RWPE1 (cell line): ENCODE measurements at regions not wholly inside any gene's neighbourhood (a gene's known extent, or its start where the extent isn't known, plus 50 kb on each side); places are given as distances from the start of the nearest gene placed in this dataset.
"Not testable (repeated sequence)": the region's sequence is repeated elsewhere in the genome, so short reads cannot be mapped to it uniquely, and the experiment has no call there.

Source experiments
- CTCF ChIA-PET: fragments of 350-600 bp; sonication (Branson Sonifier 250); formaldehyde crosslinking; extraction: SDS; loops from one replicate; lab custom pipeline; 2021; lab: Yijun Ruan, JAX
- POLR2A ChIA-PET: fragments of 400-600 bp; formaldehyde crosslinking; extraction: SDS; loops from one replicate; lab custom pipeline; 2020; ENCODE audit warnings: antibody characterized with exemption; ENCODE audit not compliant: low non-redundant PET; lab: Yijun Ruan, JAX
- DNase-seq: peaks from one replicate; pipeline ENCODE4 v3.0.0; 2012; ENCODE audit warnings: low spot score
- H3K27ac ChIP-seq: fragments of 450-650 bp; 2 replicates; pipeline ENCODE4 v1.5.1; 2017
- CTCF ChIP-seq: fragments of 450-650 bp; conservative IDR thresholded peaks from 2 replicates; pipeline ENCODE4 v1.5.1; 2017; ENCODE audit warnings: low read depth, mild to moderate bottlenecking

DNA sequence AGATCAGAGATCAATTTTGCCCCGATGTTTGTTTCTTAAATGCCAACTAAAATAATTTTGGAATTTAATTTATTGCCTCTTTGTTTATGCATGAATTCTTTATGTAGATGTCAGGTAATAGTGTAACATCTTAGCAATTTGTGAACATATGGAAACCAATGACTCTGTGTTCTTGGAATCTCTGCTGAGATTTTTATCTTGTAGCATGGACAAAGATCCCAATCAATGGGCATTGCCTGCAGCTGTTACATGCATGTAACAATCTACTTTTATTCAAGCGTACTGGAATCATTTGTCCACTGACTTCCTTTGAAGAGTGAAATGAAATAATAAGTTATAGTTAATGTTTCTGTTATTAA lies 61.6 kb upstream of the ARSJ start:
- POLR2A ChIA-PET, result no interaction called here
- no peak for DNase-seq
- CTCF ChIA-PET, result no interaction called here
- no peak overlapping the region for H3K27ac ChIP-seq
- no peak for TF ChIP-seq CTCF

- CTCF ChIA-PET, result no interaction called here
These were observed 63.7 kb upstream of the ARSJ start for GRCh38 chr4:114043116-114043515.

GRCh38 chr4:114044351-114044750 lies 64.9 kb upstream of the ARSJ start:
- CTCF ChIA-PET, POLR2A ChIA-PET, H3K27ac ChIP-seq, DNase-seq: not testable (repeated sequence)

More at GRCh38 chr4:114043116-114043515, 63.7 kb upstream of the ARSJ start:
- no peak for TF ChIP-seq CTCF
- POLR2A ChIA-PET, result no interaction called here
- H3K27ac ChIP-seq, result no peak overlapping the region
- no peak for DNase-seq

DNA sequence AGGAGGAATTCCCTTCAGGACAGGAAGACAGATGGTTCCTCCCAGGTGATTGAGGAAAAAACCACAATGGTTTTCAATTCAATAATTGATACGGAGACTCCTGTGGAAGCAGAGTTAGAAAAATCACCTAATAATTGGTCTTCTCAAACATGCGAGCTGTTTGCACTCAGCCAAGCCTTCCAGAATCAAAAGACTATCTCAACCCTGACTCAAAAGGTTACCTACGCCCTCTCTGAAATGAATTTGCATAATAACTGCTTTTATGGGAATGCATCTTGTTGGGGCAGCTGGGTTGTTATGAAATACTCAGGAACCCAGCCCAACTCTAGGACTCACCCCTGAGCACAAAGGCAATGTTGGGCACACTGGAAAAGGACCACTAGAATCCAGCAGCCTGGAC lies 66.9 kb upstream of the ARSJ start:
- POLR2A ChIA-PET, result no interaction called here
- no peak for DNase-seq
- H3K27ac ChIP-seq, result no peak overlapping the region
- CTCF ChIA-PET, result no interaction called here
- TF ChIP-seq CTCF, result no peak

DNA sequence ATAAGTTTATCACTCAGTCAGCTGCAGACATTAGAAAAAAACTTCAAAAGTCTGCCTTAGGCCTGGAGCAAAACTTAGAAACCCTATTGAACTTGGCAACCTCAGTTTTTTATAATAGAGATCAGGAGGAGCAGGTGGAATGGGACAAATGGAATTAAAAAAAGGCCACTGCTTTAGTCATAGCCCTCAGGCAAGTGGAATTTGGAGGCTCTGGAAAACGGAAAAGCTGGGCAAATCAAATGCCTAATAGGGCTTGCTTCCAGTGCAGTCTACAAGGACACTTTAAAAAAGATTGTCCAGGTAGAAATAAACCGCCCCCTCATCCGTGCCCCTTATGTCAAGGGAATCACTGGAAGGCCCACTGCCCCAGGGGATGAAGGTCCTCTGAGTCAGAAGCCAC lies 68.7 kb upstream of the ARSJ start:
- H3K27ac ChIP-seq, CTCF ChIA-PET, POLR2A ChIA-PET, DNase-seq: not testable (repeated sequence)

- CTCF ChIA-PET, result no interaction called here
- no peak for DNase-seq
- no peak for TF ChIP-seq CTCF
- POLR2A ChIA-PET, result no interaction called here
- H3K27ac ChIP-seq, result no peak overlapping the region
These were observed 72.8 kb upstream of the ARSJ start for GRCh38 chr4:114052227-114052626.

- no peak for TF ChIP-seq CTCF
- ChIA-PET CTCF (no interaction called here), POLR2A (no interaction called here)
- no peak for DNase-seq
- no peak overlapping the region for H3K27ac ChIP-seq
These were observed 77.2 kb upstream of the ARSJ start for GRCh38 chr4:114056599-114056998.

DNA sequence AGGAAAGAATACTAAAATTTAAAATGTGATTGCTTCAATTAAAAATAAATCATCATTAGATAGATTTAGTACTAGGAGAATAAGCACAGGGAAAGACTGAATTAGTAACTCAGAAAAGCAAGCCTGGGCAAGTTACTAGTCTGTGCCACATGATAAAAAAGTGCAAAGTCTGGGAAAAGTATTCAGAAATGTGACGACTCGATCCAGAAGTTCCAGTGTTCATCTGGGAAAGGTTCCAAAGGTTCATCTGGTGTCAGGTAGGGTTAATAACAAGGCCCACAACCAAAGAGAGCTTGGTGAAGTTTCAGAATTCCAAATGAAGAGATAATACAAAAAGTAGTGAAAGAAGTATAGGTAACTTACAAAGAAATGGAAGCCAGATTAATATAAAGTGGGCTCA lies 78.3 kb upstream of the ARSJ start:
- no peak; the same call in 1 of the 2 replicates for TF ChIP-seq CTCF
- ChIA-PET POLR2A (interaction anchor here (0.5 kb wide), 1 partner anchor 78 kb away, joined by 3 read pairs; the partner anchor contains the start of gene ARSJ), CTCF (interaction anchor here (0.6 to 1.0 kb wide), 4 partner anchors 102 to 1934 kb away, joined by 3 read pairs; no protein-coding TSS in a partner anchor)
- peak; percentile 60 for DNase-seq
- H3K27ac ChIP-seq, result no peak overlapping the region
